Kidney tubule cell (primary cell): ENCODE measurements at regions not wholly inside any gene's neighbourhood (a gene's known extent, or its start where the extent isn't known, plus 50 kb on each side); places are given as distances from the start of the nearest gene placed in this dataset.
"Not testable (repeated sequence)": the region's sequence is repeated elsewhere in the genome, so short reads cannot be mapped to it uniquely, and the experiment has no call there.

Experiments
- DNase-seq: peaks from one replicate; pipeline ENCODE4 v3.0.0-alpha.2; 2018; ENCODE audit warnings: low spot score

DNA sequence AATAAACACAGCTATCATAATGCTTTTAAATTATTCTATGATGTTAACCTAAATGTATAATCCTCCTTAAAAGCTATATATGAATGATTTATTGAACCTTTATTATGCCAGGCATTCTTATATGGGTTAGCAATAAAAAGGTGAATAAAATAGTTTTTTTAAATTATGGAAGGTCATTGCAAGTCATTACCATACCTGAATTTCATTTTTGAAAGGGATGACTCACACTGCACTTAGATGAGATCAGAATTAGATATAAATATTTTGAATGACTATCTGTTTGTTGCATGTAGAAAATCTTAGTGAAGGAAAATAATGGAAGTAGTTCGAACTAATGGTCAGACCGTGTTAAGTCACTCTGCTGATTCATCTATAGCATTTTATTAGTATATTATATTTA is 822.3 kb downstream of the LUZP2 start:
- no peak for DNase-seq

GRCh38 chr11:25327656-25328055 is 830.8 kb downstream of the LUZP2 start:
- no peak for DNase-seq

DNA sequence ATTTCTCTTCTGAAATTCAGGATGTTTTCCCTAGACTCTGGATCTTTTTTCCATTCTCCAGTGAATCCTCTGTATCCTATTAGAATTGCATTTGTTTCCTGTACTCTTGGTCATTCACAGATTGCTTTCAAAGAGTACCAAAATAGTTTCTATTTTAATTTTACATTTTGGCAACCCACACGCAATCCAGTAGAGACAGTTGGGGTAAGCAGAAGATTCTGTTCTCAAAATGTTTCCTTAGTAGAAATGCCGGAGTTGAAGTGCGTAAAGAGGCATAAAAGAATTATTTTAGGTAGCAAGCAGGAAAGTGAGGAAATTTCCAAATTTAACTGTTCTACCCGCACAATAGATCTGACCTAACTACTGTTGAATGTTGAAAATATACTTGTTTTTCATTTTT is 842.4 kb downstream of the LUZP2 start:
- DNase-seq = no peak

- DNase-seq = no peak
These were observed 852.7 kb downstream of the LUZP2 start for GRCh38 chr11:25349537-25349936.

DNA sequence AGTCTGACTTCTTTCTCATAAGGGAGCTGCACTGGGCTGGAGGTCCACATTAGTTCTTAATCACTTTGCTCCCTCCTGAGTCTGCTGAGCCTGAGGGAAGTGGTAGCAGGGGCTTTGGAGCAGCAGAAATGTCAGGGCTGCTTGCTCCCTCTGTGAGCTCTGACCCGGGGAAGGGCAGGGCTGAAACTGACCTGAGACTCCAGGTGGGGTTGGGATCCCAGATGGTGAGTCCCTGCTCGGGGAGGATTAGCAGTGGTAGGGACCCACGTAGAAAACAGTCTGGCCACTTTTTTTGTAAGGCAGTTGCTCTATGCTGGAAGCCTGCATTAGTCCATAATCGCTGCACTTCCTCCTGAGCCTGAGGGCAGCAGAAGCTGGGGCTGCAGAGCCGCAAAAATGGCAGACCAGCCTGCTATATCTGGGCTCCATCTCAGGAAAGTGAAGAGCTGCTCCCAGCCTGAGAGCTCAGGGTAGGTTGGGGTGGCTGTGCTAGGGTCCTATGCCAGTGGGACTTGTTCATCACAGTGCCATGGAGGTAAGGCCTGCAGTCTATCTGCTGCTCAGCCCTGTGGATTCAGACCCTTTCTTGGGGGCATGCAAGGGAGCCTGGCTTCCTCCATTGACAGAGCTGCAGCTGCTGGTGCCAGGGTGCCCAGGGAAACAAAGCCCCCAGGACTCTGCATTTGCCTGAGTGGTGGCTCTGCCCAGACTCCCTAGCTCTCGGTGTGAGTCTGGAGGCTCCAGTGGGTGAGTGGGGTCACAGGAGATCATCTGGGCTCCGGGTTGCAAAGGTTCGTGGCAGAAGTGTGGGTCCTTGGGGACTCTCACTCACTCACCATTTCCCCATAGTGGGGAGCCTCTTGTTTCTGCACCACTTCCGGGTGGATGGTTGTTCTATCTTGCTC is 854.3 kb downstream of the LUZP2 start:
- no peak for DNase-seq

DNA sequence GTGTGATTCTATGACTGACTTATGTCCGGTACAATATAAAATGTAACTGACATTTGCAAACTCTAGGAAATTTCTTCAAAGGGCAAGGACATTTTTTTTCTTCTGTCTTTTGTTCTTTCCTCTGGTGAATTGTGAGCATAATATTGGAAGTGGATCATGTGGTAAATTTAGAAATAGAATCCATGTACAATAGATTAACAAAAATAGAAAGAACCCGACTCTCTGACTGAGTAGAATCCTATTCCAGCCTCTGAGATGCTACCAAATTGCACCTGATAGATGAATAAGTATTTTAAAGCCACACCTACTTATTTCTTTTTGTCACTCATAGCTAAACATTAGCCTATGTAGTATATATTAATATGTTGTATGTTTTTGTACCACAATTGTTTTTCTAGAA is 860.3 kb downstream of the LUZP2 start:
- no peak for DNase-seq

DNA sequence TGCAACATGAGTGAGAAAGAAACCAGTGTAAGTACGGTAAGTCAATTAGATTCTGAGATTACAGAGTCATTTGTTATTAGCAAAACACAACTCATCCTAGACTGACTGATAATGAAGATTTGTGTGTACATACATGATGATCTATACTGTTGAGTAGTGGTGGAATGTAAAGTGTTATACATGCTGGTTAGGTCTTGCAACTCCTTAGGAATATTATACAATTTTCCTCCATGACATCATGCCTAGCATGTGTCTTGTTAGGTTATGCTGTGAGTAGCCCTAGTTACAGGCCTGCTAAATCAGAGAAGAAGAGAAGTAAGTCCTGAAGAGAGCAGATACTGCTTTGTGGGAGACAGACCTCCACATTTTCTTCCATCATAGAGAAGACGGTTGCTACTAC is 880.6 kb downstream of the LUZP2 start:
- DNase-seq = no peak

- DNase-seq = no peak
These were observed 900.0 kb downstream of the LUZP2 start for GRCh38 chr11:25396847-25397246.

- no peak for DNase-seq
These were observed 911.3 kb downstream of the LUZP2 start for GRCh38 chr11:25408146-25408545.

DNA sequence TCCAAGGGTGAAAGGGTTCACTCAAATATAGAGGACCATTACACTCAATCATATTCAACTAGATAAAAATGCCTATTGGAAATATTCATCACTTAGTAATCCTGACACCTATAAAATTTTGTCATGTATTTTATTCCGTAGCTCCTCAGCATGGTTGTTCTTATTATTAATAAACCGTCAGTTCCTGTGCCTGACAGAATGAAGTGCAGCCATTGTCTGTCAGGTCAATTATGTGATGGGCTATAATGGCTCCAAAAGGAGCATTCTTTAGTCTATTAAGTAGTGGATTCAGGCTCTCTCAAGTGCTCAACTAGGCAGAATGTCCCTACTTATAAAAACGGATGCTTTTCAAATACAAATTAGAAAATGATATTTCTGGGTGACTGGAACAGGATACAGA is 916.1 kb upstream of the ANO3 start:
- no peak for DNase-seq

- DNase-seq = peak; percentile 2
These were observed 908.3 kb upstream of the ANO3 start for GRCh38 chr11:25423436-25424199.

DNA sequence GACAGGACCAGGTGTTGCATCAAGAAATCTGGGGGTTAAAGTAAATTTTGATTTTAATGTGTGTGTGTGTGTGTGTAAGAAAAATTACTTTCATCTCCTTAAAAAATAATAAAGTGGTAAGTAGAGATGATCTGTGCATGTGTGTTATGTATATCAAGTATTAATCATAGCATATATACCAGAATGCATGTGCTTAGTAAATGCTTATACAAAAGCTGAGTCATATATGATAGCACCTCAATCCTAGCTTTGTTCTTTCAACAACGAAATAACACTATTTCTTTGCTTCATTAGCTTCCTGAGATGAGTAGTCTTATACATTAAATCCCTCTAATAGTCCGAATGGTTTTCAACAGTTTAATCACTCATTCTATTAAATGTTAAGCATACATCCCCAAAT is 899.6 kb upstream of the ANO3 start:
- no peak for DNase-seq

- no peak for DNase-seq
These were observed 896.7 kb upstream of the ANO3 start for GRCh38 chr11:25435197-25435596.

- no peak for DNase-seq
These were observed 895.6 kb upstream of the ANO3 start for GRCh38 chr11:25436326-25436725.

DNA sequence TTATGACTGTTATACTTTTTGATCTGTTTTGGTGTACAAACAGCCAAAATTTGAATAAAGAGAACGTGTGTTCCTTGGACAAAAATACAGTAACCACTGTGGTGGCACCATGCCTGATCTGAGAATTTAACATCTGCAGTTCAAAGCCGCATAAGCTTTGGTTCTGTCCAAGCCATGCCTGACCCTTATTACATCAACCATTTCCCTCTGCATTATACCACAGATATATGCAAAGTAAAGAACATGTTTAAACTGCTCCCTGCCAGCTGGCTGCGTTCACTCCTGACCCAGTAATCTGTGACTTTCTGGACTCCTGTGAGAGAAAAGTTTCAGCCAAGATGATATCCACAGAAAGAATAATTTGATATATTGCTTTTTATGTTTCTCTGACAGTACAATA is 890.5 kb upstream of the ANO3 start:
- DNase-seq = no peak

DNA sequence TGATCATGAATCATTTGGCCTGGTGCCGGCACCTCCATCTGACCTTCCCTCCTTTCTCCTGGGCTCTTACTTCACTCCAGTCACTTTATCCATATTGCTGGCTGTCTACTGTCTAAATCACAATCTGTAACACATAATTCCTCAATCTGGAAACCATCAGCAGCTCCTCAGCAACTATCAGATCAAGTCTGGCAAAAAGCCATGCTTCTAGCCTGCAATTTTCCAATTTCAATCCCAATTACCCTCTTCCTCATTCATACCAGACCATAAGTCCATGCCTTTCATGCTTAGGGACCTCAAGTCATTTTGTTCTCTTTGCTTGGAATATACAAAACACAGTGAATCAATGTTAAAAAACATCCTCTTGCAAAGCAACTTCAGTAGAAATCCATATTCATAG is 882.8 kb upstream of the ANO3 start:
- no peak for DNase-seq

- no peak for DNase-seq
These were observed 878.5 kb upstream of the ANO3 start for GRCh38 chr11:25453471-25453870.

GRCh38 chr11:25456211-25456610 is 875.7 kb upstream of the ANO3 start:
- DNase-seq = no peak

DNA sequence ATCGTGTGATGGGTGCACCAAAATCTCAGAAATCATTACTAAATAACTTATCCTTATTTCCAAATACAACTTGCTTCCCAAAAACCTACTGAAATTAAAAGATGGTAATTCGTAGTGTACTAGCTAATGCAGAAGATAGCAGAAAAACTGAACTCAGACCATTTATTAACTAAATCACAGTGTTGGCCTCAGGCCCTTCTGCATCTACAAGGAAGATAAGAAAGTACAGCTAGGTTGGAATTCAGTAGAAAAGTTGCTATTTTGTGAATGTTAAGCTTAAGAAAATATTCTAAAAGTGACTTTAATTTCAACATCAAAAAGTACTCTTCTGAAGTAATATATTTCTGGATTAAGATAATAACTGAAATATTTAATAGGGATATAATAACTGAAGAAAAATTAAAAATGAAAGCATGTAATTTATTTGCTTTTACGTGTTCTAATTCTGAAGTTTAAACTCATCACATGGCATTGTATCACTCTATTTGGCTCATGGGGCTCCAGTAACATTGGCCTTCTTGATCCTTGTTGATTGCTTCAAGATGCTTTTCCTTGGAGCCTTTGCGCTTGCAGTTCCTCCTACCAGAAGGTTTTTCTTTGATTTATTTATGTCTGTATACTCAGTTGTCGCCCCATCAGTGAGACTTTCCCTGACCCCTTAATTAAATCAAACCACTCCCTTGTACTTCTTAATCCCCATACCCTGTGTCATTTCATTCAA is 847.9 kb upstream of the ANO3 start:
- DNase-seq = no peak

DNA sequence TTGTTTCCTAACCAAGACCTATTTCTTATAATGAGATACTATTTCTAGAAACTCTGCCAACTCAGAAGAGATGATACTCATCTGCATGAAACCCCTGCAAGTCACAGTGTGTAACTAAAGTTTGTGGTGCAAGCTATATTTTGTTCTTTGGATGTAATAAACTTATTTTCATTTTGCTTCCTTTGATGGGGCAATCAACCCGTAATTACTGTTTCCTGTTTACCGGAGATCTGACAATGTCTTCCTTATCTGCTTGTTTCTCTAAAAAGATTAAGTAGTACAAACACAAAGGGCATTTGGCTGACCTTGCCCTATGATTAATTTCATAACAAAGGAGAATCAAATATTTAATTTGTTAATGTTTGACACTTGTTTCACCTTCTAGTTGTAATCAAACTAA is 846.6 kb upstream of the ANO3 start:
- DNase-seq = no peak

- DNase-seq = not testable (repeated sequence)
These were observed 845.6 kb upstream of the ANO3 start for GRCh38 chr11:25486338-25486737.

DNA sequence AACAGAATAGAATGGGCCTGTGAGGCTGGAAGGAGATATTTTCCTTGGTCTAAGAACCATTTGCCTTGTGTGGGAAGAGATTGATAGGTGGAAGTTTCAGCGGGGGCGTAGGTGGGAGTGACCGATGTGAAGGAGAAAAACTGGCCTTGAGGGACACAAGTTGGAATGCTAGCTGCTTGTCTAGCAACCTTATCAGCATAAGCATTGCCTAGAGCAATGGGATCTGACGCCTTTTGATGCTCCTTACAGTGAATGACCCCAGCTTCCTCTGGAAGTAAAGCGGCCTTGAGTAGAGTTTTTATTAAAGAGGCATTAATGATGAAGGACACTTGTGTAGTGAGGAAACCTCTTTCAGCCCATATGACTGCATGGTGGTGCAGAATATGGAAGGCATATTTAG is 843.8 kb upstream of the ANO3 start:
- not testable (repeated sequence) for DNase-seq

DNA sequence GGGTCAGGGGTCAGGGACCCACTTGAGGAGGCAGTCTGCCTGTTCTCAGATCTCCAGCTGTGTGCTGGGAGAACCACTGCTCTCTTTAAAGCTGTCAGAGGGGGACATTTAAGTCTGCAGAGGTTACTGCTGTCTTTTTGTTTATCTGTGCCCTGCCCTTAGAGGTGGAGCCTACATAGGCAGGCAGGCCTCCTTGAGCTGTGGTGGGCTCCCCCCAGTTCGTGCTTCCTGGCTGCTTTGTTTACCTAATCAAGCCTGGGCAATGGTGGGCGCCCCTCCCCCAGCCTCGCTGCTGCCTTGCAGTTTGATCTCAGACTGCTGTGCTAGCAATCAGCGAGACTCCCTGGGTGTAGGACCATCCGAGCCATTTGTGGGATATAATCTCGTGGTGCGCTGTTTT is 830.5 kb upstream of the ANO3 start:
- not testable (repeated sequence) for DNase-seq
